SK-N-SH (cell line): ENCODE measurements at regions not wholly inside any gene's neighbourhood (a gene's known extent, or its start where the extent isn't known, plus 50 kb on each side); places are given as distances from the start of the nearest gene placed in this dataset.

Source experiments
- CTCF ChIA-PET: fragments of 300-600, 350-600 bp; formaldehyde crosslinking; extraction: SDS; loops from one replicate; lab custom pipeline; 2021; lab: Yijun Ruan, JAX
- POLR2A ChIA-PET: fragments of 350-600 bp; sonication (Branson Sonifier 250); formaldehyde crosslinking; extraction: SDS; loops from one replicate; lab custom pipeline; 2020; ENCODE audit warnings: antibody characterized with exemption, inconsistent platforms; lab: Yijun Ruan, JAX
- DNase-seq: peaks from one replicate; pipeline ENCODE4 v3.0.0; 2012
- H2AFZ ChIP-seq: fragments of 200-600 bp; sonication (generic); 2 replicates; pipeline ENCODE4 v1.8.1; 2016; ENCODE audit warnings: antibody characterized with exemption, mild to moderate bottlenecking, low read depth
- H3F3A ChIP-seq: fragments of 200-600 bp; sonication (generic); replicated peaks from 2 replicates; pipeline ENCODE3; 2016; ENCODE audit warnings: antibody characterized with exemption, mild to moderate bottlenecking; ENCODE audit not compliant: insufficient read depth
- H3K27ac ChIP-seq, 2 experiments: fragments of 200-500 bp in 1 of 2; fragments of 200-600 bp in 1 of 2; sonication (Bioruptor generic) in 1 of 2; sonication (generic), shearing (Covaris generic) in 1 of 2; 2 replicates each; pipeline versions ENCODE4 v1.5.1 to v1.6.1; 2014 to 2016; ENCODE audit warnings: low read depth in 2 of 2, inconsistent platforms in 1 of 2, low read length in 1 of 2, mild to moderate bottlenecking in 1 of 2, mixed read lengths in 1 of 2
- H3K27me3 ChIP-seq: fragments of 200-600 bp; sonication (generic), shearing (Covaris generic); 2 replicates; pipeline ENCODE4 v1.6.1; 2016; ENCODE audit warnings: mixed run types; ENCODE audit not compliant: insufficient read depth
- H3K36me3 ChIP-seq, 2 experiments: fragments of 200-500 bp in 1 of 2; fragments of 200-600 bp in 1 of 2; sonication (Bioruptor generic) in 1 of 2; sonication (generic) in 1 of 2; replicated peaks in 1 of 2; 2 replicates each; pipeline versions ENCODE3 to v1.5.1; 2014 to 2016; ENCODE audit warnings: low read length in 1 of 2, mild to moderate bottlenecking in 1 of 2; ENCODE audit not compliant: insufficient read depth in 2 of 2, control insufficient read depth in 1 of 2
- H3K4me1 ChIP-seq, 2 experiments: fragments of 200-500 bp in 1 of 2; fragments of 200-600 bp in 1 of 2; sonication (Bioruptor generic) in 1 of 2; sonication (generic), shearing (Covaris generic) in 1 of 2; 2 replicates each; pipeline versions ENCODE4 v1.5.1 to v1.6.1; 2014 to 2016; ENCODE audit warnings: low read depth in 1 of 2, low read length in 1 of 2, mixed run types in 1 of 2; ENCODE audit not compliant: insufficient read depth in 2 of 2, control insufficient read depth in 1 of 2
- H3K4me2 ChIP-seq: fragments of 200-600 bp; sonication (generic), shearing (Covaris generic); 2 replicates; pipeline ENCODE4 v1.6.1; 2017; ENCODE audit warnings: mixed run types
- H3K4me3 ChIP-seq, 2 experiments: fragments of 200-500 bp in 1 of 2; fragments of 200-600 bp in 1 of 2; sonication (Bioruptor generic) in 1 of 2; sonication (generic), shearing (Covaris generic) in 1 of 2; 2 replicates each; pipeline versions ENCODE4 v1.5.1 to v1.8.1; 2014 to 2016; ENCODE audit warnings: low read depth in 2 of 2, inconsistent platforms in 1 of 2, low read length in 1 of 2, mild to moderate bottlenecking in 1 of 2, mixed read lengths in 1 of 2, moderate library complexity in 1 of 2
- H3K79me2 ChIP-seq: fragments of 200-600 bp; sonication (generic); 2 replicates; pipeline ENCODE4 v1.8.1; 2017; ENCODE audit warnings: mild to moderate bottlenecking; ENCODE audit not compliant: insufficient read depth
- H3K9ac ChIP-seq: fragments of 200-600 bp; sonication (generic); 2 replicates; pipeline ENCODE4 v1.6.1; 2017; ENCODE audit warnings: mixed run types
- H3K9me2 ChIP-seq: fragments of 200-600 bp; sonication (generic); 2 replicates; pipeline ENCODE4 v1.6.1; 2017; ENCODE audit warnings: mixed run types
- H3K9me3 ChIP-seq: fragments of 200-600 bp; sonication (generic); 2 replicates; pipeline ENCODE4 v1.6.1; 2017; ENCODE audit warnings: mixed run types, mild to moderate bottlenecking, moderate library complexity
- H4K20me1 ChIP-seq: fragments of 200-600 bp; sonication (generic); 2 replicates; pipeline ENCODE4 v1.6.1; 2017; ENCODE audit warnings: mild to moderate bottlenecking, mixed run types; ENCODE audit not compliant: insufficient read depth
- CHD2 ChIP-seq: fragments of 150-350 bp; IDR thresholded peaks from 2 replicates; pipeline ENCODE4 v1.6.1; 2018; ENCODE audit warnings: low read length; ENCODE audit not compliant: partially characterized antibody
- EP300 ChIP-seq, 2 experiments: IDR thresholded peaks; 2 replicates each; pipeline versions ENCODE4 v1.4.0 to v1.6.1; 2012; ENCODE audit warnings: borderline replicate concordance in 1 of 2, low read depth in 1 of 2, low read length in 1 of 2
- EZH2phosphoT487 ChIP-seq: fragments of 200-600 bp; sonication (generic); IDR thresholded peaks from 2 replicates; pipeline ENCODE4 v1.6.1; 2017; ENCODE audit warnings: low read depth, mixed run types, mild to moderate bottlenecking, antibody characterized with exemption, moderate library complexity, borderline replicate concordance
- FOXJ3 ChIP-seq: sonication (generic); formaldehyde crosslinking; IDR thresholded peaks from 2 replicates; pipeline ENCODE4 v1.5.1; 2020; ENCODE audit warnings: mild to moderate bottlenecking, missing genetic modification reagents
- FOXM1 ChIP-seq: IDR thresholded peaks from 2 replicates; pipeline ENCODE4 v1.4.0; 2012; ENCODE audit warnings: low read depth, mild to moderate bottlenecking
- GATA2 ChIP-seq: sonication (generic); formaldehyde crosslinking; IDR thresholded peaks from 2 replicates; pipeline ENCODE4 v1.5.0; 2020; ENCODE audit warnings: mild to moderate bottlenecking, missing genetic modification reagents
- JUND ChIP-seq: IDR thresholded peaks from 2 replicates; pipeline ENCODE4 v1.4.0; 2012
- MEF2A ChIP-seq: IDR thresholded peaks from 2 replicates; pipeline ENCODE4 v1.4.0; 2012; ENCODE audit warnings: low read depth, borderline replicate concordance
- MXI1 ChIP-seq: IDR thresholded peaks from 2 replicates; pipeline ENCODE4 v1.6.1; 2012; ENCODE audit warnings: mild to moderate bottlenecking, low read depth, low read length, improper control_type of control experiment
- NFIC ChIP-seq: IDR thresholded peaks from 2 replicates; pipeline ENCODE4 v1.4.0; 2012; ENCODE audit warnings: borderline replicate concordance
- RCOR1 ChIP-seq: fragments of 150-350 bp; IDR thresholded peaks from 2 replicates; pipeline ENCODE4 v1.6.1; 2017; ENCODE audit warnings: antibody characterized with exemption, low read length
- RFX5 ChIP-seq: IDR thresholded peaks from 2 replicates; pipeline ENCODE4 v1.6.1; 2012; ENCODE audit warnings: mild to moderate bottlenecking, improper control_type of control experiment, low read length
- RXRA ChIP-seq: IDR thresholded peaks from 2 replicates; pipeline ENCODE4 v1.4.0; 2012; ENCODE audit warnings: low read depth, mild to moderate bottlenecking, borderline replicate concordance
- SIN3A ChIP-seq: IDR thresholded peaks from 2 replicates; pipeline ENCODE4 v1.6.1; 2012; ENCODE audit warnings: low read depth, mild to moderate bottlenecking, low read length, moderate library complexity, borderline replicate concordance
- TAF1 ChIP-seq: IDR thresholded peaks from 2 replicates; pipeline ENCODE4 v1.6.1; 2012; ENCODE audit warnings: low read depth, mild to moderate bottlenecking, low read length, moderate library complexity, borderline replicate concordance
- ZBTB33 ChIP-seq: IDR thresholded peaks from 2 replicates; pipeline ENCODE4 v1.4.0; 2012; ENCODE audit warnings: low read depth, borderline replicate concordance
- WGBS: methylation state at CpG from one replicate; pipeline ENCODE4 v1.1.6; 2017; ENCODE audit warnings: low lambda C conversion rate; 5-methylcytosine and 5-hydroxymethylcytosine counted together
- TF ChIP-seq, protein P1 (sequence below): fragments of 150-350 bp; IDR thresholded peaks from 2 replicates; pipeline ENCODE4 v1.6.1; 2016; ENCODE audit warnings: mild to moderate bottlenecking, low read depth, low read length
- TF ChIP-seq, protein P2 (sequence below): IDR thresholded peaks from 2 replicates; pipeline ENCODE4; 2012
- TF ChIP-seq, protein P3 (sequence below): IDR thresholded peaks from 2 replicates; pipeline ENCODE4 v1.4.0; 2012; ENCODE audit warnings: low read depth

DNA sequence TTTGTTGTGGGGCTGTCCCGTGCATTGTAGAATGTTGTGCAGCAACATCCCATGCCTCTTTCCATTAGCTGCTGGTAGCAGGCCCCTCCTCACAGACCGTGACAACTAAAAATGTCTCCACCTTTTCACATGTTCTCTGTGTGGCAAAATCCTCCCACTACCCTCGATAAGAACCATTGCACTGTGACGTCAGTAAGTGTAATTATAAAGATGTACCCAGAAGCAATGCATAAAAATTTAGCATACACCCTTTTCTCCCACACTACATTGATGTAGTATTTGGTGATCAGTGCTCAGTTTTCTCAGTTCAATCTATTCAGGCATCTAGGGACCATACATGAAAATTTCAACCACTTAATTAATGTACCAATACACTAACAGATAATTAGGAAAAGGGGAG, 389.9 kb downstream of the DOK5 start:
- POLR2A ChIA-PET: no interaction called here
- Histone ChIP-seq H3K79me2 (no peaks in the 10 kb centered on the region), H3K27me3 (no peaks in the 10 kb centered on the region), H3K9me2 (no peaks in the 10 kb centered on the region), H3K9me3 (no peaks in the 10 kb centered on the region; the same call in 1 of the 2 replicates), H3K9ac (no peak overlapping the region), H3F3A (no peaks in the 10 kb centered on the region), H3K4me1 (no peaks in the 10 kb centered on the region), H3K4me2 (no peak overlapping the region), H3K27ac (no peak overlapping the region), H3K36me3 (no peaks in the 10 kb centered on the region), H4K20me1 (no peaks in the 10 kb centered on the region), H2AFZ (no peak overlapping the region), H3K4me3 (no peak overlapping the region)
- CTCF ChIA-PET: no interaction called here
- WGBS: 6% methylated on average over 4 of the region's 4 CpGs
- no peak for DNase-seq
- TF ChIP-seq MEF2A: no peak
- TF ChIP-seq RCOR1: no peak
- TF ChIP-seq EP300 (IDR thresholded peaks at IDR 0.05; ENCODE audit: borderline replicate concordance in 1 of 2, low read depth in 1 of 2, low read length in 1 of 2): no peak
- no peak for TF ChIP-seq NFIC
- TF ChIP-seq SIN3A: no peak
- no peak for TF ChIP-seq JUND
- TF ChIP-seq, protein P1, sequence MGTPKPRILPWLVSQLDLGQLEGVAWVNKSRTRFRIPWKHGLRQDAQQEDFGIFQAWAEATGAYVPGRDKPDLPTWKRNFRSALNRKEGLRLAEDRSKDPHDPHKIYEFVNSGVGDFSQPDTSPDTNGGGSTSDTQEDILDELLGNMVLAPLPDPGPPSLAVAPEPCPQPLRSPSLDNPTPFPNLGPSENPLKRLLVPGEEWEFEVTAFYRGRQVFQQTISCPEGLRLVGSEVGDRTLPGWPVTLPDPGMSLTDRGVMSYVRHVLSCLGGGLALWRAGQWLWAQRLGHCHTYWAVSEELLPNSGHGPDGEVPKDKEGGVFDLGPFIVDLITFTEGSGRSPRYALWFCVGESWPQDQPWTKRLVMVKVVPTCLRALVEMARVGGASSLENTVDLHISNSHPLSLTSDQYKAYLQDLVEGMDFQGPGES: no peak
- TF ChIP-seq RFX5: no peak
- no peak for TF ChIP-seq MXI1
- TF ChIP-seq, protein P2, sequence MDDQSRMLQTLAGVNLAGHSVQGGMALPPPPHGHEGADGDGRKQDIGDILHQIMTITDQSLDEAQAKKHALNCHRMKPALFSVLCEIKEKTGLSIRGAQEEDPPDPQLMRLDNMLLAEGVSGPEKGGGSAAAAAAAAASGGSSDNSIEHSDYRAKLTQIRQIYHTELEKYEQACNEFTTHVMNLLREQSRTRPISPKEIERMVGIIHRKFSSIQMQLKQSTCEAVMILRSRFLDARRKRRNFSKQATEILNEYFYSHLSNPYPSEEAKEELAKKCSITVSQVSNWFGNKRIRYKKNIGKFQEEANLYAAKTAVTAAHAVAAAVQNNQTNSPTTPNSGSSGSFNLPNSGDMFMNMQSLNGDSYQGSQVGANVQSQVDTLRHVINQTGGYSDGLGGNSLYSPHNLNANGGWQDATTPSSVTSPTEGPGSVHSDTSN: no peak
- TF ChIP-seq EZH2phosphoT487: no peak
- TF ChIP-seq, protein P3, sequence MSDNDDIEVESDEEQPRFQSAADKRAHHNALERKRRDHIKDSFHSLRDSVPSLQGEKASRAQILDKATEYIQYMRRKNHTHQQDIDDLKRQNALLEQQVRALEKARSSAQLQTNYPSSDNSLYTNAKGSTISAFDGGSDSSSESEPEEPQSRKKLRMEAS: no peak
- no peak for TF ChIP-seq TAF1

DNA sequence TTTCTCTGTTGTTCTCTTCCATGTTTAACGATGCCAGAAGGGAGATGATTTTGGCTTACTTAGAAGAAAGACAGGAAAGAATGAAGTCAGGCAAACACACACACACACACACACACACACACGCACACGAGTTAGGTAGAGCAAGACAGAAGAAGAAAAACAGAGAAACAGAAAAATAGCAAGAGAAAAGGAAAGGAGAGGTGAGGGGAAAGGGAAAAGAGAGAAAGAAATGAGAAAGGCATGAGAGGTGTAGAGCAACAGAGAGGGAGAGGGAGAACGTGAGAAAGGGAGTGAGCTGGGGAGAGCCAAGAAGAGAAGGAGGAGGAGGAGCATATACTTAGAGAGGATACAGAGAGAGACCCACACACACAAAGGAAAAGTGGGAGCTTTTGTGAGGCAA, 385.3 kb downstream of the DOK5 start:
- CTCF ChIA-PET: interaction anchor here (1.3 kb wide), 1 partner anchor 17 kb away, joined by 3 read pairs; no protein-coding TSS in a partner anchor
- POLR2A ChIA-PET: no interaction called here
- Histone ChIP-seq H3K9ac (no peak overlapping the region), H3K27ac (no peak overlapping the region), H2AFZ (no peak overlapping the region), H3K79me2 (no peaks in the 10 kb centered on the region), H3K36me3 (no peaks in the 10 kb centered on the region), H3K9me3 (no peaks in the 10 kb centered on the region; the same call in 1 of the 2 replicates), H3F3A (no peaks in the 10 kb centered on the region), H3K27me3 (no peaks in the 10 kb centered on the region), H3K4me1 (no peaks in the 10 kb centered on the region), H4K20me1 (no peaks in the 10 kb centered on the region), H3K4me2 (no peak overlapping the region), H3K4me3 (no peak overlapping the region), H3K9me2 (no peaks in the 10 kb centered on the region)
- TF ChIP-seq CHD2 (no peak), GATA2 (no peak), RFX5 (no peak), MEF2A (no peak), RXRA (no peak), ZBTB33 (no peak), FOXM1 (no peak), FOXJ3 (no peak)
- 16% methylated on average over 4 of the region's 4 CpGs for WGBS
- DNase-seq: no peak
